KG1 (cell line): ENCODE measurements at regions not wholly inside any gene's neighbourhood (a gene's known extent, or its start where the extent isn't known, plus 50 kb on each side); places are given as distances from the start of the nearest gene placed in this dataset.

Experiments
- DNase-seq: peaks from one replicate; lab custom pipeline; 2025; lab: John Stamatoyannopoulos, UW

DNA sequence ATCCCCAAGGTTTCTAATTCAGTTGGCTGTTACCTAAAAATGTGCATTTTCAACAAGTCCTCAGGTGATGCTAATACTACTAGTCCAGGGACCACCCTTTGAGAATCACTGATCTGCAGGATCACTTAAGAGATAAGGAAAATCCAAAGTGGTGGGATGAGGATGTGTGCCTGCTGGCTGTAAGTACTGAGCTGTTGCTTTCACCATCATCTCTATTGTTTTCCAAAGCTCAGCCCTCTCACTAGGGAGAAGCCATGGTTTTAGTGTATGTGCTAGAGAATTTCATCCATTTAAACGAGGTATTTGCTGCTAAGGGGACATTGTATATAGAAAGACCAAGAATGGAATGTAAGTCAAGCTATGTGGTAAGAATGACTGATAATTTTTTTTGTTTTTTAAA lies 202.3 kb downstream of the KIF21A start:
- no peak for DNase-seq

DNA sequence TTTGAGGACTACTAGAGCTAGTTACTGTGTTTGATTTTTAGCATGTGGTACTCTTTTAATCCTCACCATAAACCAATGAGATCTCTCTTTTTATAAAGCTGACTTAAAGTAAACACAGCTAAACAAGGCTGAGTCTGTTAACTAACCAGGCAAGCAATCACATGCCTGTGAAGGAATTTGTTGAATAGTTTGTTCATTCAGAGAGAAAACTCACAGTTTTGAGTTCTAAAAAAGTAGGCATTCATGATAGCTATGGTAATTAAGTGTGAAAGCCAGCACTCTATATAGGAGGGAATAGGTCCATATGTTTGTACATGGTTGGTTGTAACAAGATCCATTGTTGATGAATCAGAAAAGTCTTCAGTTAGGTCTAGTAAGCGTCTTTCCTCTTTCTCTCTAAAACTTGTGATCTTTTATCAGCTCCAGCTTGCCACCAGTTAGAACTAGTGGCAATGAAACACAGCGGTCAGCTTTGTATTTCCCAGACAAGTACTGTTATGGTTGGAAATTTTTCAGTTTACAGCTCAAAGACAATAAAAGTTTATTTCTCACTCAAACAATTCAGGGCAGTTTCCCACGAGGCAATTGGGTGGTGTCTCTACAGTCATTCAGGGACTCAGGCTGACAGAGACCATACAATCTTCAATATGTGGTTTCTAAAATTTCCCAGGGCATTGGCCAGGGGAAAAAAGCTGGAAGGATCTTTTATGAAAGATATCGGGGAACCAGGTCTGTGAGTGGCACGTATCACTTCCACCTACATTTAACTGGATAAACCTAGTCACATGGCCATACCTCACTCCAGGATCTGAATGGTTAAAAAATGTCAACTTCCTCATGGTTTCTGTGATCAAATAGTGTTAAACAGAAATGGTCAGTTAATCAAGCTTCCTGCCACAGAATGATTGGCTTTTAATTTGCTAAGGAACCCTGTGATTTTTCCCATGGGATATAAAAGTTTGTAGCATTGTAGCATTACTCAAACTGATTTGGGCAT lies 203.1 kb downstream of the KIF21A start:
- no peak for DNase-seq

DNA sequence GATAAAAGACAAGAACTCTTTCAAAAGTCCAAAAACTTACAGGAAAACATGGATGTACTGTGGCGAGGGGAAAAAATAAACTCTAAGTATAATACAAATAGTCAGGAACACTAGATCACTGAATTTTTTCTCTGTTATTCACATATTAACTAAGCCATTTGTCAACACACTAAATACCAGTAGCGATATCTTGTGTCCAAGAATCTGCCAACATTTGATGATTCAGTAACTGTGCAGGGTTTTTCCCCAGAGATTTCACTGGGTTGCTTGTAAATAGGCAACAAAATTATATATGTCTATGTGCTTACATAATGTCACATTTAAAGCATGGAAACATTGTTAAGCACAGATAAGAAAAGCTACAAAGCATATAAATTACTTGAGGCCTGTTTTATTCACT lies 205.9 kb downstream of the KIF21A start:
- DNase-seq: no peak

DNA sequence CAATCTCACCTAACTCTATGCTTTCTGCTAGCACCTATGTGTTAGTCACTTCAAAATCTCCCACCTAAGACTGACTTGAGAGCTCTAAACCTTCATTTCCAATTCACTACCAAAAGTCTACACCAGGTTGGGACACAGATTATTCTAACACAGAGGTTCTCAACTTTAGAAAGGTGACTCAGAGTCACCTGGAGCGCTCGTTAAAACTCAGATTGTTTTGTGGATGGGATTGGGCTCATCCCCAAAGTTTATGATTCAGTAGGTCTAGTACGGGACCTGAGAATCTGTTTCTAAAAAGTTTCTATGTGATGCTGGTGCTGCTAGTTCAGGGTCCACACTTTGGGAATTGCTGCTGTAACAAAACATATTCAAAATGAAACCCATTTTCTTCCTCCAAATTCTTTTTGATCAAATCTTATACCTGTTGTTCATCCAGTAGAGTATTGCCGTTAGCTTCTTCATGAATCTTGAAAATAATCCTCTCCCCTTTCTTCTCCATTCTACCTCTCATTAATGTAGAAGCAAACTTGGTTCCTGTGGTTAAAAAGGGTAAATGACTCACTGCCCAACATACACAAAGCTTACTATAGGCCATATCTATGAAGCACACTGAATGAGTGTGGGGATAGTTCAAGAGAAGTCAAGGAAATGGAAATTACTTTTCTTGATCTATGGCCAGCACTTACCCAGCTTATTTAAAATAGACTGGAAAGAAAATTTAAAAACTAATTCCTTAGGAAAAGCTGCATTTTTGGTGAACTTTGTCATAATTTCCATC lies 206.7 kb downstream of the KIF21A start:
- DNase-seq: no peak

DNA sequence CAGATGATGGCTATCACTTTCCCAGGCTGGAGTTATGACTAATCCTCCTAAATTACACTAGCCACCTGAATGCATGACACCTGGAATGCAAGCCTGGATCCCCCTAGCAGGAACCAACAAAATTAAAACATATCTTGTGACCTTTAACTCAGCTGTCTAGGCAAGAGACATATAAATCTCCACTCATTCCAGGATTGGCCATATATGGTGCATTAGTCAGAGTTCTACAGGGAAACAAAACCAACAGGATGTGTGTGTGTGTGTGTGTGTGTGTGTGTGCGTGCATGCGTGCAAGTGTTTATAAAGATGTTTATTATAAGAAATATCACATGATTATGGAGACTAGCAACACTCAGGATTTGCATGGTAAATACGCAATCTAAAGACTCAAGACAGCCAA lies 212.8 kb downstream of the KIF21A start:
- DNase-seq: no peak

DNA sequence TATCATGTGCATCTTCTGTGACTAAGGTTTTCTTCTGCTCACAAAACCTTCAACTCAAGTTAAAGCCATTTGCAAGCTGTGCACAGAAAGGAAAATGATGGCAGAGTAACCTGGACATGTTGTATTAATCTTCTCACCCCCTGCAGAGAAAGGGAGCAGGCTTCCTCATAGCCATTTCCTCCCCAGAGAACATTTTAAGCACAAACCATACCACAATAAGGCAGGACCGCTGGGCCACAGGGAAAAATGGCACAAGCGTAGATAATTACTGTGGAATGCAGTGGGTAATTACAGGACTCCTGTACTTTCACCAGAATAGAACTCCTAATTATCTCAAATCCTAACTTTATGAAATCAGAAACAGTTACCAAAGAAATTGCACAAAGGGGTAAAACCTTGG lies 215.7 kb downstream of the KIF21A start:
- no peak for DNase-seq

DNA sequence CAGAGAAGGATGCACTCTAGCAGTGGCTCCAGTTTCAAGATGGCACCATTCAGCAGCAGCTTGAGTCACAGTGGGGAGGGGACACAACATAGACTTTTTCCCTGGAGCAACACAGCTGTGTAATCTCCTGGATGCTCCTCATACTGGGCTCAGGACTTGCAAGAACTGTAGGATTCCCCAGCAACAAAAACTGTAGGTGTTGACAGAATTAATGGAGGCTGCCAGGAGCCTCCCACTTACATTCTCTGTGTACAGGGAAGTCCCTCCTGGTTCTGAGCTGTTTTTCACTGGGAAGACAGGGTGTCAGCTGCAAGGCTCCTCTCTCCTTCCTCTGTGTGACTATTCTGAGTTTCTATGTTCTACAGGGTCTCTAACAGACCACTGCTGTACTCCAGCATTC lies 217.9 kb downstream of the KIF21A start:
- no peak for DNase-seq

DNA sequence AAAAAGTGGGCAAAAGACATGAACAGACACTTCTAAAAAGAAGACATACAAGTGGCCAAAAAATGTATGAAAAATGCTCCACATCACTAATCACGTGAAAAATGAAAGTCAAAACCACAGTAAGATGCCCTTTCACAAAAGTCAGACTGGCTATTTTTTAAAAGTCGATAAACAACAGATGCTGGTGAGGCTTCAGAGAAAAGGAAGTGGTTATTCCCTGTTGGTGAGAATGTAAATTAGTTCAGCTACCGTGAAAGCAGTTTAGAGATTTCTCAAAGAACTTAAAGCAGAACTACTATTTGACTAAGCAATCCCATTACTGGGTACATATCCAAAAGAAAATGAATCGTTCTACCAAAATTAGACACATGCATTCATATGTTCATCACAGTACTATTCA lies 237.0 kb downstream of the KIF21A start:
- no peak for DNase-seq

DNA sequence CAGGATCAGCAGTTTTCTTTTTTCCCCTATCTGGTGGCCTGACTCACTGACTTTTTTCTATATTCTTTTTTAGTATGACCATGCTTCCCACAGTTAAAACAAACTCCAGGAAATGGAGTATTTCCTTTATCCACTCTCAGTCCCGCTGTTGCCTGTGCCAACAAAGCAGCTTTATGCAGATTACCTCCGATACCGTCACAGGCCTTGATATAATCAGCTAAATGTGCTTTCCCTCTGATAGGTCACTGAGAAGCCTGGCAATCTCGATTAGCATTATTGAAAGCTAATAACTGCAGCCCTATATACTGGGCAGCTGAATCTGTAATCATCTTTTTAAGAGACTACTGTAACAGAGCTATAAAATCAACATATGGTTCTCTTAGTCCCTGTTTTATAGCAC lies 243.6 kb downstream of the KIF21A start:
- DNase-seq: no peak

DNA sequence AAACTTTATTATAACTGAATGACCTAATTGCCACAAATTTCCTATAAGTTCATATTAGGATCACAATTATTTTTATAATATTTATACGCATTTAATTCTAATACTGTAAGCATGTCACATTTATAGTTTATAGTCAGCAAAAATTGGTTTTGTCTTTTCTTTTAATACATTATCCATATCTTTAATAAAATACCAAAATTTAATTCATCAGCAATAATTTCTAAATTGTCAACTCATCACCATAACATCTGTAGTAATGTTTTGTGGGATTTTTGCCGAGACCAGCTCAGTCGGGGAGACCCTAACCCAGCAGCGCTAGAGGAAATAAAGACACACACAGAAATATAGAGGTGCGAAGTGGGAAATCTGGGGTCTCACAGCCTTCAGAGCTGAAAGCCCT lies 254.2 kb downstream of the KIF21A start:
- no peak for DNase-seq

DNA sequence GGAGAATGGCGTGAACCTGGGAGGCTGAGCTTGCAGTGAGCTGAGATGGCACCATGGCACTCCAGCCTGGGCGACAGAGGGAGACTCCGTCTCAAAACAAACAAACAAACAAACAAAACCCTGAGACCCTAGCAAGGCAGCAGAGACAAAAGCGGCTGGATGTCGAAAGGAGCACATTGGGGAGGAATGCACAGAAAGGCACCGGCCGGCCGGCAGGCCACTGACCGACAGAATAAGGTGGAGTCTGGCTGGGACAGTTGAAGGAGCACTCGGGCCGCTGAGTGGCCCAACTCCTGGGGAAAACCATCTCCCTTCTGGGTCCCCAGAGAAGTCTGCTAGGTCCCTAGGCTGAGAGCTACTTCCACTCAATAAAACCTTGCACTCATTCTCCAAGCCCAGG lies 256.2 kb downstream of the KIF21A start:
- no peak for DNase-seq

DNA sequence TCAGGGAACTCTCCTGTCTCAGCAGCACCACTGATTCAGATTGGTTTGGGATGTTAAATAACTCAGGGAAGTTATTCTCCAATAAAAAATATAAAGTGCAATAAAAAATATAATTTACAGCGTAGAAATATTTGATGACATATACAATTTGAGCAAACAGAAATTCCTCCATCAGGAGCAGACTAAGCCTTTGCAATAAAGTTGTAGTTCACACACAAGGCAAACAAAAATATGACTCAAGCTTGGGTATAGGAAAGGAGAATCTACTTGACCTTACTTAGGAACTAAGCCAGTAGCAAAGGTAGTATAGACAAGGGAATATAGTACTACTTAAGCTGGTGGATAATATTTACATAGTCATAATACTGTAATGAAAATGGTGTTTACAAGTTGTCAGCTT lies 264.1 kb downstream of the KIF21A start:
- no peak for DNase-seq

DNA sequence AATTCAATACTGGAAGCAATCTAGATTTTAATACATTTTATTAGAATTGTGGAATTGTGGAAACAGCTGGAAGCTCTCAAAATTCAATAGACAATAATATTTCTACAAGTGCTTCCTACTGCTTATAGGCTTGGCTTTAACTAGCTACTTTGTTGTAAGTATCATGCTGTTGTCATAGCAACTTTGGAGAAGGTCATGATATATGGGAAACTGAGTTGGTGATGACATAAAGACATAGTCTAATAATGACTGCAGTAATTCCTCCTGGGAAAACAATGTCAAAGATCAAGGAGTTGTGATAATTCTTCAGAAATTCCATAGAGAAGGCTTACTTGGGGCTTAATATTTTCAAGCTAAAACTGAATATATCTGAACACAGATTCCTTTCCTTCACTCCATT lies 266.6 kb downstream of the KIF21A start:
- DNase-seq: no peak

DNA sequence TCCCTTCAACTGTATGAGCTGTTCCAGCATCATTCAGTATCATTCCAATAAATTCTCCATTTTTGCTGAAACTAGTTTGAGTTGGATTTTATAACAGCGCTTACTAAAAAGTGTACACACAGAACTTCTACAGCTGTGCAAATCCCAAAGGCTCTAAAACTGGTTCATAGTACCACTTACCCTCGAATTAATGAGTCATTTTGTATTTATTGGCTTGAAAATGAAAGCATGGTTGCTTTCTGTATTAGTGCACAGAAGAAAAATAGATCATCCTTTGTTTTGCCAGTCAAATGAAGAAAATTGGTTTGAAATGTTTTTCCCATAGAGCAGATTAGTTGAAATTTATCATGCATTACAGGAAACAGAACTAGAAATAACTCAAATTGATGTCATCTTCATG lies 268.3 kb upstream of the CPNE8 start:
- no peak for DNase-seq

DNA sequence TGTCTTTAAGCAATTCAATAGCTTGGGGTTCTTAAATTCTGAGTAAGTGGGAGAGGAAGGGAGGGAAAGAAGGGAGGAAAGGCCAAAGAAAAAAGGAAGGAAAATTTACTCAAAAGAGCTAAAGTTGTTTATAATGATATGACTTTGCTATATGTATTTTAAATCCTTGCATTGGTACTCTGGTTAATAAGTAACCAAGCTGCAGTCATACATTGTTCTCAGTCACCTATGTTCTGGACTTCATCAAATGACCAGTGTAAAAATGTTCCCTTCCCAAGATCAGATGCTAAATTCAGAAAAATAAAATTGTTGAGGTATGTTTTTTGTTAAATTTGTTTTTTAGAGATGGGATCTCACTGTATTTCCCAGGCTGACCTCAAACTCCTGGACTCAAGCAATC lies 259.9 kb upstream of the CPNE8 start:
- no peak for DNase-seq

DNA sequence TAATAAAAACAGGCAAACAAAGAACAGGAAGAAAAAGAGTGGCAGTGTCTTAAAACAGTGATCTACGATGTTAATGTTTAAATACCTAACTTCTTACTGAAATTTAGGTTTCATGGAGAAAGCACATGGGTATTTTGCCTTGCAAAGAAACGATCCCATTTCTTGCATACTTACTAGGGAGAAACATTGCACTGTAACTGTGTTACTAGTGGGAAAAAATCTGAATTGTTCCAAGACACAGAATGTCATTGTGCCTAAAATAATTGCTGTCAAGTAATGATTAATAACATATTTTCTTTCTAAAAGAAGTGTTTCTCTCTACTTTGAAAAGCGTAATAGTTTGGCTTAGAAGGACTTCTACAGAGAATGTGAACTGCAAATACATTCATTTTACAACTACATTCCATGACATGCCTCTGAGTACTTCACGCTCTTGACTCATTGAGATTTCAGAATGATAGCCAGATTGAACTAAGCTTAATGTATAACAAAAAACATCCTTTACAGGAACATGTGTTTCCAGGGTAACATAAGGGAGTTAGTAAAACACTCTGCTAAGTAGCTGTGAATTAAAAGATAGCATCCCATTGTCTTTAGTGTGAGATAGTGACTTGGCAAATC lies 256.2 kb upstream of the CPNE8 start:
- DNase-seq: no peak

DNA sequence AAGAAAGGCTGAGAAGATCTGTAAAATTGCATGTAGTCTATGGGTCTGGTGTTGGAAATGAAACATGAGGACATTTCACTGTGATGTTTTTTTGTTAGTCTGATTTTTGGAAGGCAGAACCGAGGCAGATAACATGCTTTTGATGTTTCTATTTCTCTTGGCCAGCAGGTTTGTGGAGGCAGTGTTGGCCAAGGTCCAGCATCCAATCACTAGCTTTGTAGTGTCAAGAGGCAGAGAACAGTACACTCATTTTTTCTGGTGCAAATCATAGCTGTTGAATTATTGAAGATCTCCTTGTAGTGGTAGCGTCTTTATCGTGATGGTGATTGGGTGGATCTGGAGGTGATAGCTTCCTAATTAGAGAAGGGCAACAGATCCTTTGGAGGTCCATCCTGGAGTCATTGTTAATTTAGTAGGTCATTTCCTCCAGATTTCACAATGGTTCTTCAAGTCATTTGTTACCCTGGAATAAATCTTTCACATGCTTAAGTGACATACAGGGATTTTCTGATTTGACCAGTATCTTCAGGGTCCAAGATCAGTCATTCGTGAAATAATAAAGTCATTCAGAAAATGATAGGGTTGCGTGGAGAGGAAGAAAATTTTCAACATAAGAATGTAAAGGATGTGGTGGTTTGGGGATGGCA lies 252.4 kb upstream of the CPNE8 start:
- DNase-seq: no peak

DNA sequence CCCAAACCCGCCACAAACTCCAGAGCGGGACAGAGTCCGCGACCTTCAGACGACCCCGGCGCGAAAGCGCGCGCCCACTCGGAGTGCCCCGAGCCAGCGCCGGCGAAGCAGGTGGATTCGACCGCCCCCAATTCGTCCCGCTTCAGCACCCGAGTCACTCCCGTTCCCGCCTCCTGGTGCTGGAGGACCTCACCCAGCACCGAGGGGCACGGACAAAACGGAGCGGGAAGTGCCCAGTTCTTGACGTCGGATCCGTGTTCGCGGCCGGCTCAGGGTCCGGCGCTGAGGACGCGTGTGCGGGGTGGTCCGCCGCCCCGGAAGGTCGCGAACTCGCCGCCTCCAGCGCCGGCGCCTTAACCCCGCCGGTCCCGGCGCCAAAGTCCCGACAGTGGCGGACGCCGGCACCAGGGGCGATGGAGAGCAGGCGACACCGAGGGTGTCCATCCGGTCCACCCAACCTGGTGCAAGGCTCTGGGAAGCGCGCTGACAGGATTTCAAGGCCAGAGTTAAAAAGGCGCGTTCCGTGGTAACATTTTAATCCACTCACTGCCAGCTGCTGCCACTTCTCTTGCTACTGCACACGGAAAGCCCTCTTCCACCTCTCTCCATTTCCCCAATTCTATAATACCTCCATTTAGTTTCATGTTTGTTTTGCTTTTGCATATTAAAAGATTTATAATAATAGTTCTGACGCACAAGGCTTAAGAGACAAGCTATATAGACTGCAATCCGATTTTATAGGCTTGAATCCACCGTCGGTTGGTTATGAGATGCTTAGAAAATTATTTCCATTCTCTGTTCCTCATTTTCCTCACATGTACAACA lies 240.0 kb upstream of the CPNE8 start:
- DNase-seq: no peak

DNA sequence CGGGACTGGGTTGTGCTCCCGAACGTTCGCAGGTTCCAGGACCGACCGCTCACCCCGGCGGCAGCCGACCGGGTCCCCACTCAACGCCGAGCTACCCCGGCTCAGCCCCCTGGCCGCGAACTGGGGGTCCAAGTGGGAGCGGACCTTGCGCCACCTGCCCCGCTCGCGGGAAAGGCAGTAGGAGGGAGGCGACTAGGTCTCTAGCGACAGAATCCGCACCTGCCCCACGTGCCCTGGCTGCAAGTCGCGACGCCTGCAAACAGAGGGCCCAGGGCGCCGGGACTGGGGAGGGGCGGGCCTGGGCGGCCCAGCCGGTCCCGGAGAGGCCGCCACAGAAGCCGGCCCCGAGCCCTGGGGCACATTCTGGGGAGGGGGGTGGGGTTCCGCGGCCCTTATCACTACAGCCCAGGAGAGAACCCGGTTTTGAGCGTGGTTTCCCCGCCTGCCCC lies 239.2 kb upstream of the CPNE8 start:
- DNase-seq: no peak

DNA sequence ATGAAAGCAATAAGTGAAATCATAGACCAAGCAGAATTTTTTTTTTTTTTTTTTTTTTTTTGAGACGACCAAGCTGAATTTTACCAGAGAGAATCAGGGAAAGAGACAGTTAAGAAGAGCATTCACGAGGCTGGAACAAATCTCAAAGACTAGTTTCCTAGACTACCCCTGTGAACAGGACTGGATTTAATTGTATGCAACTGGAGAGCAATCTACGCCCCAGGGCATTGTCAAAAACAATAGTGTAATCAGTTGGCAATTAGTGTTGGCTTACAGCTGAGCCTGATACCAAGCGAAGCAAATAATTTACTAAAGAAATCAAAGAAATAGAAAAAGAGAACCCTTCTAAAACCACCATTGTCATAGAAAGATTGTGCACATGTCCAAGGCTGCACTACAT lies 232.9 kb upstream of the CPNE8 start:
- no peak for DNase-seq

DNA sequence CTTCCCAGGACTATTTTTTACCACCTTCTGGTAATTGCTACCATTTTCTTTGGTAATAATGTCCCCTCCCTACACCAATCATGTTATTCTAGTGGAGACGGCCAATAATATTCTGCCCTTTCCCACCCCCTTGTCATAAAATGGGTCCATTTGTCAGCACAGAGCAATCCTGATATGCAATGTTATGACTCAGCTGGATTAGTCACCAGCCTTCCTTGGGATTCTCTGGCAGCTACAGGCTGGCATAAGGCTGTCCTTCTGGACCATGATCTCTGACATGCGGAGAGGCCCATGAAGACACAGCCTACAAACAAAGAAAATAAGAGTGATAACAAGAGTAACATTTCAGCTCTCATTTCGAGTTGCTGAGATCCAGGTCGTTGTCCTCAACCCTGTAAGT lies 222.0 kb upstream of the CPNE8 start:
- no peak for DNase-seq
